Stimulated activated CD4-positive, alpha-beta T cell treated with anti-CD3 and anti-CD28 coated beads, Interleukin-12 subunit alpha, Interleukin-12 subunit beta, amount 100 ng/mL, for 48 hours (primary cell): ENCODE measurements at regions not wholly inside any gene's neighbourhood (a gene's known extent, or its start where the extent isn't known, plus 50 kb on each side); places are given as distances from the start of the nearest gene placed in this dataset.

Experiments
- DNase-seq, 3 donors: peaks; one replicate each; pipeline ENCODE4 v3.0.0-alpha.2; 2020; ENCODE audit warnings: low read depth in 2 of 3, low spot score in 1 of 3

GRCh38 chr9:80571953-80572352 is 1000.2 kb downstream of the TLE4 start:
- no peak for DNase-seq

- no peak for DNase-seq
These were observed 997.5 kb downstream of the TLE4 start for GRCh38 chr9:80569236-80569635.

- DNase-seq = no peak
These were observed 989.8 kb downstream of the TLE4 start for GRCh38 chr9:80561526-80561925.

GRCh38 chr9:80560976-80561375 is 989.2 kb downstream of the TLE4 start:
- no peak for DNase-seq

GRCh38 chr9:80557256-80557655 is 985.5 kb downstream of the TLE4 start:
- no peak for DNase-seq

GRCh38 chr9:80556631-80557030 is 984.9 kb downstream of the TLE4 start:
- DNase-seq = no peak

GRCh38 chr9:80555782-80556325 is 984.1 kb downstream of the TLE4 start:
- DNase-seq = no peak

- no peak for DNase-seq
These were observed 983.1 kb downstream of the TLE4 start for GRCh38 chr9:80554856-80555255.

- no peak for DNase-seq
These were observed 982.5 kb downstream of the TLE4 start for GRCh38 chr9:80554301-80554700.

GRCh38 chr9:80552931-80553330 is 981.2 kb downstream of the TLE4 start:
- DNase-seq = no peak

GRCh38 chr9:80550181-80550580 is 978.4 kb downstream of the TLE4 start:
- no peak for DNase-seq

- DNase-seq = no peak
These were observed 975.8 kb downstream of the TLE4 start for GRCh38 chr9:80547613-80548012.

GRCh38 chr9:80540387-80540786 is 968.6 kb downstream of the TLE4 start:
- DNase-seq = no peak

- no peak for DNase-seq
These were observed 967.2 kb downstream of the TLE4 start for GRCh38 chr9:80538976-80539375.

- no peak for DNase-seq
These were observed 950.7 kb downstream of the TLE4 start for GRCh38 chr9:80522465-80522864.

GRCh38 chr9:80521151-80521550 is 949.4 kb downstream of the TLE4 start:
- no peak for DNase-seq

GRCh38 chr9:80520231-80520630 is 948.5 kb downstream of the TLE4 start:
- DNase-seq = no peak

GRCh38 chr9:80518441-80518840 is 946.7 kb downstream of the TLE4 start:
- no peak for DNase-seq

GRCh38 chr9:80516679-80517078 is 944.9 kb downstream of the TLE4 start:
- DNase-seq = no peak

- no peak for DNase-seq
These were observed 937.6 kb downstream of the TLE4 start for GRCh38 chr9:80509358-80509757.

- no peak for DNase-seq
These were observed 935.8 kb downstream of the TLE4 start for GRCh38 chr9:80507611-80508010.

GRCh38 chr9:80504601-80505230 is 933.0 kb downstream of the TLE4 start:
- DNase-seq = no peak

- DNase-seq = no peak
These were observed 932.0 kb downstream of the TLE4 start for GRCh38 chr9:80503671-80504281.
